ENCODE measurements at regions not wholly inside any gene's neighbourhood (a gene's known extent, or its start where the extent isn't known, plus 50 kb on each side); places are given as distances from the start of the nearest gene placed in this dataset.

DNA sequence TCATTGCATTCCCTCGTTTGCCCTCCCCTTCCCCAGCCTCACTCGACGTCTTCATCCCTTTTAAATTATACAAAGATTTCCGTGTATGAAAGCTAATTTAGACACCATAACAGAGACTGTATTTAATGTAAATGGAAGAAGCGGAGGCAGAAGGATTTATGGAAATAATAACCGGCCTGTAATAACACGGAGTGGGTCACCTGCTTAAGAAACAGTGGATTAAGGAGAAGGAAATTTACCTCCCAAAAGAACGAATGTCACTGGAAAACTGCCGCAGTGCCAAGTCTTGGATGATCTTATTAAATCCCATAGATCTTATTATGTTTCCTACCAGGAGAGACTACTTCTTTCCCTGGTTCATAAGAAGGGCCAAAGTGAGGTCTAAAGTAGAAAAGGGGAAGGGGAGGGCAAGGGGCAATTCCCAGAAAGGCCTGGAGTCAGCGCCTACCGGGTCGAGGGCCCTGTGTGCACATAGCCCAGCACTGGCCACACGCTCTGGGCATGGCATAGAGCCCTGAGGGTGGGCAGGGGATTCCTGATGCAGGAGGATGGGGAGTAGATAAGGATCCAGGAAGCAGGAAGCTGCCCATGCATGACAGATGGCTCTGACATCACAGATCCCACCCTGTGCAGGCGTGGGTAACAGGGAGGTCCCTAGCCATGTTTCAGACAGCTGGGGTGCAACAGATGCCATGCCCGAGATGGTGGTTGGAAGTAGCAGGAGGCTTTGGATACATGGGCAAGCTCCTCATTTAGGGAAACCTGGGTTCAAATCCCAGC is 56.2 kb upstream of the RPL38 start:
- Histone ChIP-seq H2BK12ac (ENCODE audit: low read depth, low read length) (no peak overlapping the region), H3K23ac (ENCODE audit: insufficient read length) (no peak overlapping the region), H3K56ac (replicated peaks; ENCODE audit: insufficient read length, low read depth, low read length) (no peak overlapping the region), H3K14ac (ENCODE audit: insufficient read length) (no peak overlapping the region), H2AFZ (ENCODE audit: low read length) (no peak overlapping the region), H2BK15ac (ENCODE audit: low read length) (no peak overlapping the region), H3K36me3 (ENCODE audit: control insufficient read depth in 2 of 4, insufficient read depth in 4 of 4, low read length in 3 of 4) (no peaks in the 10 kb centered on the region), H3K4ac (replicated peaks; ENCODE audit: insufficient read length, low read depth, low read length) (no peak overlapping the region), H3K4me2 (ENCODE audit: insufficient read depth in 1 of 2, low read depth in 2 of 2, low read length in 2 of 2) (no peak overlapping the region), H2AK5ac (ENCODE audit: low read depth, low read length) (no peak overlapping the region), H3K23me2 (ENCODE audit: low read depth, low read length) (no peaks in the 10 kb centered on the region), H4K91ac (replicated peaks; ENCODE audit: insufficient read length, low read length) (no peak overlapping the region), H2BK20ac (ENCODE audit: low read length) (no peak overlapping the region), H3K9ac (replicated peaks in 1 of 4; ENCODE audit: extremely low read depth in 1 of 4, low read depth in 3 of 4, low read length in 3 of 4) (no peak overlapping the region), H4K20me1 (replicated peaks in 1 of 2; ENCODE audit: control insufficient read depth in 1 of 2, insufficient read depth in 2 of 2, low read length in 2 of 2) (no peaks in the 10 kb centered on the region), H2BK120ac (replicated peaks; ENCODE audit: low read depth, low read length) (no peak overlapping the region), H3K4me1 (replicated peaks in 1 of 4; ENCODE audit: control insufficient read depth in 3 of 4, insufficient read depth in 4 of 4, low read length in 3 of 4) (peaks cover 0 to 9% (median 4%) of the 10 kb centered on the region in 4 experiments; a peak in 2 of 7 replicates), H3K27me3 (replicated peaks in 1 of 4; ENCODE audit: control insufficient read depth in 3 of 4, extremely low read depth in 1 of 4, insufficient read depth in 3 of 4, low read length in 3 of 4) (no peaks in the 10 kb centered on the region; a peak in 1 of 7 replicates), H3K9me3 (ENCODE audit: insufficient read depth in 2 of 2, low read depth in 1 of 2, low read length in 1 of 2) (peaks cover 0 to 8% of the 10 kb centered on the region in 2 experiments; a peak in 2 of 4 replicates), H3K79me2 (ENCODE audit: control insufficient read depth in 1 of 2, insufficient read depth in 2 of 2, low read length in 2 of 2) (no peaks in the 10 kb centered on the region), H4K5ac (ENCODE audit: insufficient read length, low read depth, low read length) (no peak overlapping the region), H4K8ac (ENCODE audit: extremely low read depth, insufficient read depth, low read length) (no peak overlapping the region), H3K79me1 (ENCODE audit: low read depth, low read length) (no peaks in the 10 kb centered on the region), H3K18ac (ENCODE audit: extremely low read depth, low read length) (no peak overlapping the region), H3K4me3 (ENCODE audit: extremely low read depth in 1 of 4, insufficient read depth in 2 of 4, low read depth in 3 of 4, low read length in 4 of 4) (no peak overlapping the region), H2BK5ac (ENCODE audit: low read depth, low read length) (no peak overlapping the region), H3K27ac (ENCODE audit: low read depth, low read length) (no peak overlapping the region)
- CTCF ChIA-PET (ENCODE audit: partially characterized antibody): interaction anchor here (0.7 to 2.2 kb wide), 7 partner anchors 10 to 57 kb away, joined by 3 to 7 read pairs (median 5); no protein-coding TSS in a partner anchor
- POLR2A ChIA-PET (ENCODE audit: partially characterized antibody): no interaction called here
- no peak for FAIRE-seq
- 93% methylated on average over 15 of the region's 15 CpGs; no CpG with 5 or more reads in 1 of the 2 experiments for WGBS, 2 experiments (ENCODE audit: extremely low coverage in 1 of 2, insufficient coverage in 1 of 2, insufficient read length in 1 of 2, insufficient replicate concordance in 2 of 2, low coverage in 1 of 2, low lambda C conversion rate in 2 of 2, missing lambda C conversion rate in 1 of 2)
- DNase-seq (ENCODE audit: low read depth in 1 of 2, low spot score in 2 of 2): no peak
- no peak for TF ChIP-seq PHF8 (conservative IDR thresholded peaks at IDR 0.05; ENCODE audit: low read depth, low read length)
- TF ChIP-seq BACH1 (IDR thresholded peaks at IDR 0.05; ENCODE audit: low read length): no peak
- TF ChIP-seq, protein P1, sequence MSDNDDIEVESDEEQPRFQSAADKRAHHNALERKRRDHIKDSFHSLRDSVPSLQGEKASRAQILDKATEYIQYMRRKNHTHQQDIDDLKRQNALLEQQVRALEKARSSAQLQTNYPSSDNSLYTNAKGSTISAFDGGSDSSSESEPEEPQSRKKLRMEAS (IDR thresholded peaks at IDR 0.05): no peak
